ENCODE measurements at regions not wholly inside any gene's neighbourhood (a gene's known extent, or its start where the extent isn't known, plus 50 kb on each side); places are given as distances from the start of the nearest gene placed in this dataset.
"Not testable (repeated sequence)": the region's sequence is repeated elsewhere in the genome, so short reads cannot be mapped to it uniquely, and the experiment has no call there.

- peaks cover 28% of the 10 kb centered on the region for H3K27me3 Mint-ChIP-seq
- H3K4me1 Mint-ChIP-seq (ENCODE audit: low read depth); H3K9me3 Mint-ChIP-seq; DNase-seq; H3K4me3 Mint-ChIP-seq; H3K36me3 Mint-ChIP-seq (ENCODE audit: low read depth); H3K27ac Mint-ChIP-seq: not testable (repeated sequence)
Measured at GRCh38 chr2:114018464-114018863, 128.6 kb downstream of the ACTR3 start.

- Mint-ChIP-seq H3K27me3 (peaks cover 28% of the 10 kb centered on the region), H3K27ac (no peak overlapping the region), H3K4me3 (no peak overlapping the region), H3K4me1 (ENCODE audit: low read depth) (no peaks in the 10 kb centered on the region), H3K9me3 (peaks cover 3% of the 10 kb centered on the region), H3K36me3 (ENCODE audit: low read depth) (no peaks in the 10 kb centered on the region)
- no peak for DNase-seq
Measured at GRCh38 chr2:114020668-114021067, 130.8 kb downstream of the ACTR3 start.

- Mint-ChIP-seq H3K27ac (no peak overlapping the region), H3K36me3 (ENCODE audit: low read depth) (no peaks in the 10 kb centered on the region), H3K9me3 (peaks cover 3% of the 10 kb centered on the region), H3K27me3 (peaks cover 23% of the 10 kb centered on the region), H3K4me3 (no peak overlapping the region), H3K4me1 (ENCODE audit: low read depth) (no peaks in the 10 kb centered on the region)
- DNase-seq = no peak
Measured at GRCh38 chr2:114022360-114023085, 132.6 kb downstream of the ACTR3 start.

- peaks cover 19% of the 10 kb centered on the region for H3K27me3 Mint-ChIP-seq
- DNase-seq = no peak
- H3K9me3 Mint-ChIP-seq = peaks cover 8% of the 10 kb centered on the region
- H3K36me3 Mint-ChIP-seq (ENCODE audit: low read depth) = no peaks in the 10 kb centered on the region
- no peak overlapping the region for H3K27ac Mint-ChIP-seq
- H3K4me3 Mint-ChIP-seq = no peak overlapping the region
- no peaks in the 10 kb centered on the region for H3K4me1 Mint-ChIP-seq (ENCODE audit: low read depth)
Measured at GRCh38 chr2:114024326-114024725, 134.4 kb downstream of the ACTR3 start.

GRCh38 chr2:114025030-114025429, 135.1 kb downstream of the ACTR3 start:
- peaks cover 16% of the 10 kb centered on the region for H3K27me3 Mint-ChIP-seq
- no peak overlapping the region for H3K4me3 Mint-ChIP-seq
- no peaks in the 10 kb centered on the region for H3K4me1 Mint-ChIP-seq (ENCODE audit: low read depth)
- H3K9me3 Mint-ChIP-seq = peaks cover 8% of the 10 kb centered on the region
- no peak overlapping the region for H3K27ac Mint-ChIP-seq
- no peak for DNase-seq
- no peaks in the 10 kb centered on the region for H3K36me3 Mint-ChIP-seq (ENCODE audit: low read depth)

- Mint-ChIP-seq H3K4me1 (ENCODE audit: low read depth) (no peaks in the 10 kb centered on the region), H3K4me3 (no peak overlapping the region), H3K27me3 (peaks cover 14% of the 10 kb centered on the region), H3K27ac (no peak overlapping the region), H3K9me3 (peaks cover 5% of the 10 kb centered on the region), H3K36me3 (ENCODE audit: low read depth) (no peaks in the 10 kb centered on the region)
- no peak for DNase-seq
Measured at GRCh38 chr2:114027437-114027836, 137.5 kb downstream of the ACTR3 start.

- Mint-ChIP-seq H3K27ac (no peak overlapping the region), H3K4me3 (no peak overlapping the region), H3K36me3 (ENCODE audit: low read depth) (no peaks in the 10 kb centered on the region), H3K4me1 (ENCODE audit: low read depth) (no peaks in the 10 kb centered on the region), H3K27me3 (peaks cover 30% of the 10 kb centered on the region), H3K9me3 (peaks cover 5% of the 10 kb centered on the region)
- no peak for DNase-seq
Measured at GRCh38 chr2:114031605-114032505, 142.0 kb downstream of the ACTR3 start.

GRCh38 chr2:114032705-114033104, 142.8 kb downstream of the ACTR3 start:
- no peak for DNase-seq
- no peak overlapping the region for H3K4me3 Mint-ChIP-seq
- H3K27me3 Mint-ChIP-seq = peaks cover 31% of the 10 kb centered on the region
- no peak overlapping the region for H3K27ac Mint-ChIP-seq
- peaks cover 5% of the 10 kb centered on the region for H3K9me3 Mint-ChIP-seq
- no peaks in the 10 kb centered on the region for H3K4me1 Mint-ChIP-seq (ENCODE audit: low read depth)
- no peaks in the 10 kb centered on the region for H3K36me3 Mint-ChIP-seq (ENCODE audit: low read depth)

- Mint-ChIP-seq H3K4me3 (no peak overlapping the region), H3K27me3 (peaks cover 32% of the 10 kb centered on the region), H3K36me3 (ENCODE audit: low read depth) (no peaks in the 10 kb centered on the region), H3K4me1 (ENCODE audit: low read depth) (no peaks in the 10 kb centered on the region), H3K27ac (no peak overlapping the region), H3K9me3 (no peaks in the 10 kb centered on the region)
- DNase-seq = no peak
Measured at GRCh38 chr2:114034742-114035141, 144.9 kb downstream of the ACTR3 start.

- Mint-ChIP-seq H3K27me3 (peaks cover 19% of the 10 kb centered on the region), H3K27ac (no peak overlapping the region), H3K4me3 (no peak overlapping the region), H3K4me1 (ENCODE audit: low read depth) (no peaks in the 10 kb centered on the region), H3K9me3 (no peaks in the 10 kb centered on the region), H3K36me3 (ENCODE audit: low read depth) (no peaks in the 10 kb centered on the region)
- no peak for DNase-seq
Measured at GRCh38 chr2:114038710-114039109, 148.8 kb downstream of the ACTR3 start.

GRCh38 chr2:114039677-114040076, 149.8 kb downstream of the ACTR3 start:
- DNase-seq = no peak
- no peaks in the 10 kb centered on the region for H3K36me3 Mint-ChIP-seq (ENCODE audit: low read depth)
- H3K9me3 Mint-ChIP-seq = no peaks in the 10 kb centered on the region
- H3K27ac Mint-ChIP-seq = no peak overlapping the region
- H3K27me3 Mint-ChIP-seq = peaks cover 19% of the 10 kb centered on the region
- H3K4me3 Mint-ChIP-seq = no peak overlapping the region
- no peaks in the 10 kb centered on the region for H3K4me1 Mint-ChIP-seq (ENCODE audit: low read depth)

- Mint-ChIP-seq H3K36me3 (ENCODE audit: low read depth) (no peaks in the 10 kb centered on the region), H3K9me3 (no peaks in the 10 kb centered on the region), H3K27me3 (peaks cover 15% of the 10 kb centered on the region), H3K4me3 (no peak overlapping the region), H3K4me1 (ENCODE audit: low read depth) (no peaks in the 10 kb centered on the region), H3K27ac (no peak overlapping the region)
- DNase-seq = no peak
Measured at GRCh38 chr2:114040826-114041225, 150.9 kb downstream of the ACTR3 start.

GRCh38 chr2:114044985-114045384, 155.1 kb downstream of the ACTR3 start:
- H3K27ac Mint-ChIP-seq = no peak overlapping the region
- no peak for DNase-seq
- H3K4me3 Mint-ChIP-seq = no peak overlapping the region
- peaks cover 11% of the 10 kb centered on the region for H3K27me3 Mint-ChIP-seq
- no peaks in the 10 kb centered on the region for H3K4me1 Mint-ChIP-seq (ENCODE audit: low read depth)
- H3K9me3 Mint-ChIP-seq = no peaks in the 10 kb centered on the region
- no peaks in the 10 kb centered on the region for H3K36me3 Mint-ChIP-seq (ENCODE audit: low read depth)

GRCh38 chr2:114046373-114046772, 156.5 kb downstream of the ACTR3 start:
- Mint-ChIP-seq H3K4me3 (no peak overlapping the region), H3K27ac (no peak overlapping the region), H3K36me3 (ENCODE audit: low read depth) (no peaks in the 10 kb centered on the region), H3K27me3 (peaks cover 11% of the 10 kb centered on the region), H3K9me3 (no peaks in the 10 kb centered on the region), H3K4me1 (ENCODE audit: low read depth) (no peaks in the 10 kb centered on the region)
- no peak for DNase-seq

- Mint-ChIP-seq H3K4me1 (ENCODE audit: low read depth) (no peaks in the 10 kb centered on the region), H3K36me3 (ENCODE audit: low read depth) (no peaks in the 10 kb centered on the region), H3K27ac (no peak overlapping the region), H3K27me3 (peaks cover 11% of the 10 kb centered on the region), H3K9me3 (no peaks in the 10 kb centered on the region), H3K4me3 (no peak overlapping the region)
- DNase-seq = no peak
Measured at GRCh38 chr2:114046866-114047435, 157.1 kb downstream of the ACTR3 start.
